GM21381 (cell line): ENCODE measurements at regions not wholly inside any gene's neighbourhood (a gene's known extent, or its start where the extent isn't known, plus 50 kb on each side); places are given as distances from the start of the nearest gene placed in this dataset.
"Not testable (repeated sequence)": the region's sequence is repeated elsewhere in the genome, so short reads cannot be mapped to it uniquely, and the experiment has no call there.

Experiments
- ATAC-seq: cut with Tn5 transposase; IDR thresholded peaks from one replicate; pipeline ENCODE4 v1.9.1; 2021; ENCODE audit warnings: mild to moderate bottlenecking, moderate library complexity; ENCODE audit not compliant: unreplicated experiment

DNA sequence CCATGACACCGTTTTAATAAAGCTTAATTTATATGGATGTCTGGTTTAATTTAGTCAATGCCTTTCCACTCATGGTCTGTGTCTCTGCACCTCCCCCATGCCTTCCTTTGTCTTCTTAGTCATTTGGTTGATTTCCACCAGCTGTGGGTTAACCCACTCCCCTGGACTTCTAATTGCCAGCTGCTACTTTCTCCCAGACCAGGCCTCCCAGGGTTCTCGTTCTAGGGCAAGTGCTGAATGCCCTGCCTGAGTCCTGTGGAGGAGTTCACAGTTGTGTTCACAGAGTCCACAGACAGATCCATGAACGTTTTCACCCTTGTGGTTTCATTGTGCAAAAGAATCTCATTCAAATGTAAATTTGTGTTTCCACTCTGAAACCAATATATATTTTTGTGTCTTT is 243.4 kb downstream of the NUF2 start:
- ATAC-seq = no peak

DNA sequence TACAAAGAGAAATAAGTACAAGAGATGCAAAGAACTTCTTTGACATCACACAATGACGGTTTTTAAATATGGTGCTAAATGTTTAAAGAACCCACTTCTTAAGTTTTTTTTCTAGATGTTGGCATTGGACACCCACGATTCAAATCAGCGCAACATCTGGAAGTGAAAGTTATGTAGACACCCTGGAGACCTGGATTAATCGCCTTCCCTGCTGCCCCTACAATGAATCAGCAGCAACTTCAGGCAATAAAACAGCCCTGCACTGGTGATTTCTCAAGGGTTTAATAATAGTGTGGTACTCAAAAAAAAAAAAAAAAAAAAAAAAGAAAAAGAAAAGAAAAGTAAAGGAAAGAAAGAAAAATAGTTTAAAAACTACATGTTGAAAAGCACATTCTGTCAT is 248.3 kb downstream of the NUF2 start:
- no peak for ATAC-seq

DNA sequence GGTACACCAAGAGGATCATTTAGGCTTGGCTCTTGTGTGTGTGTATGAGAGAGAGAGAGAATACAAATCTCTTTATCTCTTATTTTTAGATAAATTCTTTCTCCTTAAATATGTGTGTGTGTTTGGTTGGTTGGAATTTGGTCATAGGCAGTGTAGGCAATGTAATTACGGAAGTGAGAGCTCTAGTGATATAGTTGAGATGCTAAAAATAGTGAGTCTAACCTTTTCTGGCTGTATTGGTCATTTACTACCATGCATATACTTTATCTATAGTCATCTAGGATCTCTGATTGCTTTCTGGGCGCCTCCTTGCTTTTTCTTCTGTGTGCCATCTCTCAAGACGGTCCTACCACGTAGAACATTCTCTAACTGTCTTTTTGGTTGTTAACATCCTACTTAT is 250.2 kb downstream of the NUF2 start:
- no peak for ATAC-seq

DNA sequence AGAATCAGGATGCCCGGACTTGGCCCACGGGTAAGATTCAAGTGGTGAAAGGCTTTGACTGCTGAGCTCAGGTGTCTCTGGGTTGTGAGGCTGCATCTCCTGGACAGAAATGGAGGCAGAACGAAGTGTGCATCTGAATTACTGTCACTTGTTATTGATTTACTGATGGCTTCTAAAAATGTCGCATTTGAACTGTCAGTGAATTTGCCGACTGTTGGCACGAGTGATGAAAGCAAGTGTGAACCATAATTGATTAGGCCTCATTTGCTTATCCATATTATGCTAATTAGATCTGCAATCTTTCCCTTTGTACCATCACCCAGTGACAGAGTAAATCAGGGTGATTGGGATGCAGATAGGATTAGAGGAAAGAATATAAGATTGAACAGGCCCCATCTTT is 252.4 kb downstream of the NUF2 start:
- ATAC-seq = no peak

DNA sequence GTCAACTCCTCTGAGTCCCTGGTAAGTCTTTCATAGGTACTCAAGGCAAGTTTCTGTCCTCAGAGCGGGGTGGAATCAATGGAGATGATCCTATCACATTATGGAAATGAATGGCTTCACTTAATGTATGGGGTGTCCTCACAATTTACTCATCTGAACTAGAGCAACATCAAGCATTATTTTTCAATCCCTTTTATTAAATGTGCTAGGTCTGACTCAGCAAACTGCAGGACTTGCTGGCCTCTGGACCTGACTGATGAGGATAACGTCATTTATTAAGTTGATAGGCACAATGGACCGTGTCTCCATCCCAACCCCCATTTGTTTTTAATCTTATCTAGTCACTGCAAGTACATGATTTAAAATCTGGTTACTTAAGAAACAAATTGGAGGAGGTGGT is 259.2 kb downstream of the NUF2 start:
- no peak for ATAC-seq

DNA sequence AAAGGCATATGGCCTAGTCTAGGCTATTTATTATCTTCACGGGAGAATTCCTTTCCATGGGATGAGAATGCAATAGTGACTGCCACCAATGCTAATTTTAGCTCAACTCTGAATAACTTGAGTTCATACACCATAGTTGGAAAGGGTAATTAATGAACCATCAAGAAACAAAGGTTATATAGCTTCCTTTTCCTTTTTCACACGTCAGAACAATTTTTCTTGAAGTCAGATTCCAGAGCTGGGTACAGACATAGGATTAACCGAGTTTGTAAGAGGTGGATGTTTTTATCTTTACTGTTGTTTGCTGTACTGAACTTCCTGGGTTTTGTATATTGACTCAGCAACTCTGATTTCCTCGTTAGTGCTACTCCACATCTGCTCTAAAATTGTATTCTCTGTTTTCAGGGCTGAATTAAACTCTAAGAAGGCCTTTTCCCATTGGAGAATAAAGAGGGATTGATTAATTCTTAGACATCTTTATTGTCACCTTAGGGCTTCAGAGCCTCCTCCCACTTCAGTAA is 262.0 kb downstream of the NUF2 start:
- ATAC-seq = no peak

DNA sequence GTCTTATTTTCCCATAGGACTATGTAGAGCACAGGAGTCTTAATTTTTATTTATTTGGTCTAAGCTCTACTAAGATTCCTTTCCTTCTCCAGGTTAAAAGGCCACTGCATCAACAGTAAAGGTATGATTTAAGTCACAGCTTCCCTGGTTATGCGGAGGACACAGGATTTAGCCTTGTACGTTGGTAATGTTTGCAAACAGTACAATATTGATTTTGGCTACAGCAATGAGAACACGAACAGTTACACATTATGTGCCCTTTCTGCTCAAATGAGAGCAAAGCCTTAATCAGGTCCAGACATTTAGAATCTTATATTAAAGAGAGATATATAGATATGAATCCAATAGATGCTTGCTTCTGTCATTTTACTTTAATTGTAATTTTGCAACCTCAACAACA is 264.0 kb downstream of the NUF2 start:
- no peak for ATAC-seq

DNA sequence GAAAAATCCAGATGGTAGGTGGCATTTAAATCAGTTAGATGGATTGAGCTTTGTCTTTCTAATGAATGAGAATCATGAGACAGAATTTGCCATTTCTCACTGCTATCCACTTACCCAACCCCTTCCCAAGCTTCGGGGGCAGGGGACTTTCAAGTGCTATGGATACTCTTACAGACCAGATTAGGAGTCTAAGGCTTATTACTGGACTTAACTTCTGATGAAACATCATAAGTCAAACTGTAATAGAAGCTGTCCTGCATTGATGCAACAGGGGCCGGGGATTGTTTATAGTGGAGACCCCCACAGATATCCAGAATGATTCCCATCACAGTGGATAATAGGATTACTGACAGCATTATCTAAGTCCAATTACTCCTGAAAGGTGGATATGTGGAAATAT is 267.0 kb downstream of the NUF2 start:
- ATAC-seq = no peak

DNA sequence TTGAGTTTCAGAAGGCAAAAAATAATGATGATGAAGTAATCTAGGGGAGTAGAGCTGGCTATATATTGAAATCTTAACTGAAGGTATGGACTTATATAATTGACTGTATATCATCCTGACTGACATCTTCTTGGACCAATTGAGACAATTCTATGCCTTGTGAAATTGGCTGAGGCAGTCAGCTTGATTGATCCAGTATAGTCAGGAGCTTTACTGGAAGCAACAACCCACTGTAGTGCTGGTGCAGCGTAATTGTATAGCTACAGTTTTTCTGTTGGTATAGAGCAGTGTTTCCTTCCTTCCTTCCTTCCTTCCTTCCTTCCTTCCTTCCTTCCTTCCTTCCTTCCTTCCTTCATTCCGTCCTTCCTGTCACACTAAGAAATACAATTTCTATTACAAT is 268.0 kb downstream of the NUF2 start:
- no peak for ATAC-seq

DNA sequence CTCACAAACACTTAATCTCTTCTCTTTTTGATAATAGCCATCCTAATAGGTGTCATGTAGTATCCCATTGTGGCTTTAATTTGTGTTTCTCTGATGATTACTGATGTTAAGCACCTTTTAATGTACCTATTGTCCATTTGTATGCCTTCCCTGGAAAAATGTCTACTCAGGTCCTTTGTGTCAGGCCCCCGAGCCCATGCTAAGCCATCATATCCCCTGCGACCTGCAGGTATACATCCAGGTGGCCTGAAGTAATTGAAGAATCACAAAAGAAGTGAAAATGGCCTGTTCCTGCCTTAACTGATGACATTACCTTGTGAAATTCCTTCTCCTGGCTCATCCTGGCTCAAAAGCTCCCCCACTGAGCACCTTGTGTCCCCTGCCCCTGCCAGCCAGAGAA is 269.4 kb downstream of the NUF2 start:
- not testable (repeated sequence) for ATAC-seq

DNA sequence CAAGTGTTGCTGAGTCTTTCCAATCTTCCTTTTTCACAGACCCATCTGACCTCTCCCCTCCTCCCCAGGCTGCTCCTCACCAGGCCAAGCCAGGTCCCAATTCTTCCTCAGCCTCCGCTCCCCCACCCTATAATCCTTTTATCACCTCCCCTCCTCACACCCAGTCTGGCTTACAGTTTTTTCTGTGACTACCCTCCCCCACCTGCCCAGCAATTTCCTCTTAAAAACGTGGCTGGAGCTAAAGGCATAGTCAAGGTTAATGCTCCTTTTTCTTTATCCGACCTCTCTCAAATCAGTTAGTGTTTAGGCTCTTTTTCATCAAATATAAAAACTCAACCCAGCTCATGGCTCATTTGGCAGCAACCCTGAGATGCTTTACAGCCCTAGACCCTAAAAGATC is 270.9 kb downstream of the NUF2 start:
- ATAC-seq = not testable (repeated sequence)

DNA sequence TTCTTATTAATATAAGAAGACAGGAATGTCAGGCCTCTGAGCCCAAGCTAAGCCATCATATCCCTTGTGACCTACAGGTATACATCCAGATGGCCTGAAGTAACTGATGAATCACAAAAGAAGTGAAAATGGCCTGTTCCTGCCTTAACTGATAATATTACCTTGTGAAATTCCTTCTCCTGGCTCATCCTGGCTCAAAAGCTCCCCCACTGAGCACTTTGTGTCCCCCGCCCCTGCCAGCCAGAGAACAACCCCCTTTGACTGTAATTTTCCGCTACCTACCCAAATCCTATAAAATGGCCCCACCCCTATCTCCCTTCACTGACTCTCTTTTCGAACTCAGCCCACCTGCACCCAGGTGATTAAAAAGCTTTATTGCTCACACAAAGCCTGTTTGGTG is 274.4 kb downstream of the NUF2 start:
- ATAC-seq = not testable (repeated sequence)

DNA sequence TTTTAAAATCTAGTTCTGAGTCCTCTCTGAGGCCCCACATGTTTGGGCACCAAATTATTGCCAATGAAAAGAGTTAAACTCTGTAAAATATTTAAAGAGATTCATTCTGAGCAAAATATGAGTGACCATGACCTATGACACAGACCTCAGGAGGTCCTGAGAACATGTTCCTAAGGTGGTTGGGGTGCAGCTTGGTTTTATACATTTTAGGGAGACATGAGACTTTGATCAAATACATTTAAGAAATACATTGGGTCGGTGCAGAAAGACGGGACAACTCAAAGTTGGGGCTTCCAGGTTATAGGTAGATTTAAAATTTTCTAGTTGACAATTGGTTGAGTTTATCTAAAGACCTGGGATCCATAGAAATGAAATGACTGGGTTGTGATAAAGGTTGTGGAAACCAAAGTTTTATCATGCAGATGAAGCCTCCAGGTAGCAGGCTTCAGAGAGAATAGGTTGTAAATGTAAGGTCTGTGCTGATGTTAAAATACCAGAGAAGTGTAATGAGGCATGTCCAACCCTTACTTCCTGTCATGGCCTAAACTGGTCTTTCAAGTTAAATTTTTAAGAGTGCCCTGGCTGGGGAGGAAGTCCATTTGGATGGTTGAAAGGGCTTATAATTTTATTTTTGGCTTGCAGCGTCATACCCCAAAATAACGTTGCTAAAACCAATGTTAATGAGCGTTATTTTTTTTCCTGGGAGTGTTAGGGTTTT is 274.9 kb downstream of the NUF2 start:
- no peak for ATAC-seq

DNA sequence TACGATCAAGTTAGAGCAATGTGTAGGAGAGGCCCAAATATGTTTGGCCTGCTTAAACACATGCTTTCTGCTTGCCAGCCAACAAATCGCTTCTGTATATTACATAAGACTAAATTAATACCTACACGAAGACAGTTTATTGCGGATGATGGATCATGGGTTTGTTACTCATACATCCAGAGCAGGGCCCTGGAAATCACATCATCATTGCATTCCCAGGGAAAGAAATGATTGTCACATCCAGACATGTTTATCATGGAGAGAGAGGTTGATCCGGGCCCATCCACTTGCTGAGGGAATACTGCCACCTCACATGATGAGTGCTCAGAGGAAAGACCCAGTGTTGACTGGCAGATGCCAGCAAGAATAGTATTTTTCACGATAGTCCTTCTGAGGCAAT is 282.6 kb downstream of the NUF2 start:
- ATAC-seq = no peak

DNA sequence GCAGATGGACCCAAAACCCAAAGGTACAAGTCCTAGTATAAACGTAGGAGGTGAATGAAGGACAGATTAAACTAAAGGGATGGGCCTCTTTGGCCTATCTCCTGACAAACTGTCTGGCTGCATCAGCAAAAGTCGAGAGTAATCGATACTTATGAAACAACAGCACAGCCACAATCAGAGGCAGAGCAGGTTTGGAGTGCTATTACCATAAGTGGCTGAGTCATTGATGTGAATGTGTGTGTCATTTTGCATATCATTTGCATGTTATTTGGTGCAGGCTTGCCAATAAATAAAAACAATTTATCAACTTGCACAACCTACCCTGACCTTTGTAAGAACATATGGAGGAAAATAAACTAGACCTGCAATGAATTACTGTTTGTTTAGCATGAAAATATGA is 283.1 kb downstream of the NUF2 start:
- ATAC-seq = no peak

DNA sequence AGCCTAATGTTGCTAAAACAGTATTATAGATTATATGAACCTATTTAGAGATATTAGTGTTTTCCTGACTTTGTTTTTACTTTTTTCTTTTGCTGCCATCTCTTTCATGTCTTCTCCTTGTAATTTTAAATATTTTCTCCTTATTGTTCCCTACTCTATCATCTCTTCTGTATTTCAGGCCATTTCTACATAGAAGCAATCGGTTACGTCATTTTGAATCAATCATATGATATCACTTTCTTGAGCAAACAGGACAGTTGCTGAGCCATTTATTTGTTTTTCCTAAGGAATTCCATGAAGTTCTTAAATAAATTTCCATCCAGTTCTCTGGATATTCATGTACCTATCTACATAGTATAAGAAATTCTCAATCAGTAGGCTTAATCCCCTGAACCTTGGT is 287.2 kb downstream of the NUF2 start:
- no peak for ATAC-seq

DNA sequence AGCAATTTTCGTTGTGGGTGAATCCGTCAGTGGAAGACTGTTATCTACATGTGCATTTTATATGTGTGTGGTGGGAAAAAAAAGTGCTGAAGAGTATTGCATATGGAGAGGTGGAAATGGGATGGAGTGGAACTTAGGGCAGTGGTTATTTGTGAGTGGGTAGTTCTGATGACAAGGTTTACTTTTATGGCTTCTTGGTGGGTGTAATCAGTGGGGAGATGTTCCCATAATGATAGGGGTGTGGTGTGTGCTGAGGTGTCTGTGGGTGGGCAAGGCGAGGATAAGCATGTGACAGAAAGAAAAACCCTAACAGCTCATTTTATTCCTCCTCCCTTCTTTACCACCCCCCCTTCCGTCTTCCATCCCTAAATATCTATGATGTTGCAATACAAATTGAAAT is 288.1 kb downstream of the NUF2 start:
- ATAC-seq = no peak

DNA sequence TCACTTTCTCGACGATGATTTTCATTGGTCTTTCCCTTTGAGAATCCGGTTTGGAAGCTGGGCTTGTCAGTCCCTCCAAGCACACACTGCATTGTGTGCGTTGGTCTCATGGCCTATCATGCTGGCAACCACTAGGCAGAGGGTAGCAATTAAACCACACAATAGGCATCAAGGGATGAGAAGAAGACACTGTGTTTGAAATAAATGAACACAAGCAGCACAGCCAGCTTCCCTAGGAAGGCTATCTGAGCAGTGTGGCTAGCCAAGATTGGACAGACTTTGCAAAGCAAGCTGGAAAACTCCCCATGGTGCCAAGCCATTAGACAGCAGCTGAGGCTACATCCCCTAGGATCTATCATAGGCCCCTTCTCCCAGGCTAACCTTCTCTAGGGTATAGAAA is 288.7 kb downstream of the NUF2 start:
- no peak for ATAC-seq

DNA sequence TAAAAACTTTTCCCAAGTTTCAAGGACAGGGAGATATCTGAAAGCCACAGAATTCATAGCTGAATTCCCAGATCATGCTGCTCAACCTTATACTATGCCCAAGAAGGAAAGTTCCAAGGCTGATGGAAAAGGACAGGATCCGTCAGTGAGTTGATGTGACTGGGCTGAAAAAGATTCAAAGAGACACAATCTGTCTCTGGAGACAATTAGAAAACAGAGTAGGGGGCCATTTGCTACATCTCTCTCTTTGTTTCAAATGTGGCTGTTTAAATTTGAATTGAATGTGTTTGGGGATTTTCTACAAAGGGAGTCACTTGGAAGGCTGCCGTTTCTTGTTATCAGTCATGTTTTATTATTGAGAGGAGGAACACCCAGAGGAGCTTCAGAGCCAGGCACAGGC is 292.6 kb downstream of the NUF2 start:
- no peak for ATAC-seq

DNA sequence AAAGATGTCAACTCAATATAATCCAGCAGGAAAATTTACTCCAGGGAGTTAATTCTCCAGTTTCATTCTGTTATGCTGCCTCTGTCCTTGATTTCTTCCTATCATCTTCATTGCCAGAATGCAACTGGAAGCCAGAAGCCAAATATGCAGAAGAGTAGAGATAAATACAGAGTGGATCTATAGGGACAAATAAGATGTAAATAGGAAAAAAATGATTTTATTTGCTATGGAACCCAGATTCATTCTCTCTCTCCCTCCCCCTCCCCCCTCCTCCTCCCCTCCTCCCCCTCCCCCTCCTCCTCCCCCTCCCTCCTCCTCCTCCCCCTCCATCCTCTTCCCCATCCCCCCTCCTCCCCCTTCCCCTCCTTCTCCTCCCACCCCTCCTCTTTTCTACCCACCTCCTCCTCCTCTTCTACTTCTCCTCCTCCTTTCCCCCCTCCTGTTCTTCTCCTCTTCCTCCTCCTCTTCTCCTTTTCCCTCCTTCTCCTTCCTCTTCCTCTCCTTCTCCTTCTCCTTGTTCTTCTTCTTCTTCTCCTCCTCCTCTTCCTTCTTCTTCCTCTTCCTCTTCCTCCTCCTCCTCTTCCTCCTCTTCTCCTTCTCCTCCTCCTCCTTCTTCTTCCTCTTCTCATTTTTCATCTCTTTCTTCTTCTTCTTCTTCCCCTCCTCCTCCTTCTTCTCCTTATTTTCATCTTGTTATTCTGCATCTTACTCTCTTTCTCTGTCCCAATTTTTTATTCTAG is 306.4 kb downstream of the NUF2 start:
- ATAC-seq = no peak

DNA sequence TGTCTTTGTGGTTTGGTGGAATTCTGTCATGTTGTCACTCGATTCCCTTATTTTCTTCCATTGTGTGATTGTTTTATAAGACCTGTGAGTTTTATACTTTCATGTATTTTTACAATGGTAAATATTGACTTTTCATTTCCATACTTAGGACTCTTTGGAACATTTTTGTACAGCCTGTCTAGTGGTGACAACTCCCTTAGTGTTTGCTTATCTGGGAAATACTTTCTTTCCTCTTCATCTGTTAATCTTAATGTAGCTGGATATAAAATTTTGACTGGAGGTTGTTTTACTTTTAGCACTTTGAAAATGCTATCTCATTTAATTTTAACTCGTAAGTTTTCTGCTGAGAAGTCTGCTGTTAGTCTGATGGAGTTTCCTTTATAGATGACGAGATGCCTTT is 310.5 kb downstream of the NUF2 start:
- ATAC-seq = no peak

DNA sequence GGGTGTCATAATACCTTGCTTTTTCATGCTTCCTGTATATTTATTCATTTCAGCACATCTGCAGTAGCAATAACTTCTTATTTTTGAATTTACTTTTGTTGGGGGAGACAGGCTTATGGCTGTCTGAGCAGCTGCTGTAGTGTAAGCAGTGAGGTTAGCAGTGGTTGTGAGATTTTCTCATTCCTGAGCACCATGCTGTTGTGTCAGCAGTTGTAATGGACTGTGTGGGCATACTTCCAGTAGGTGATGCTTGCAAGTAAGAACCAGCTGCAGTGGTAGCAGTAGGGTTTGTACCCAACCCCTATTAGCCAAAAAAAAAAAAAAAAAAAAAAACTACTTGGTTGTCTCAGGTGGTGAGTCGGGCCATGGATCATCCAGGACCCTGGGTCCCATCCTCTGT is 311.6 kb downstream of the NUF2 start:
- ATAC-seq = no peak

DNA sequence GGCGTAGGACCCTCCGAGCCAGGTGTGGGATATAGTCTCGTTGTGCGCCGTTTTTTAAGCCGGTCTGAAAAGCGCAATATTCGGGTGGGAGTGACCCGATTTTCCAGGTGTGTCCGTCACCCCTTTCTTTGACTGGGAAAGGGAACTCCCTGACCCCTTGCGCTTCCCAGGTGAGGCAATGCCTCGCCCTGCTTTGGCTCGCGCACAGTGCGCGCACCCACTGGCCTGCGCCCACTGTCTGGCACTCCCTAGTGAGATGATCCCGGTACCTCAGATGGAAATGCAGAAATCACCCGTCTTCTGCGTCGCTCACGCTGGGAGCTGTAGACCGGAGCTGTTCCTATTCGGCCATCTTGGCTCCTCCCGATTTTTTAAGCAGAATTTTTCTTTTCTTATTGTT is 323.9 kb downstream of the NUF2 start:
- ATAC-seq = not testable (repeated sequence)
